DND-41 (cell line): ENCODE measurements at regions not wholly inside any gene's neighbourhood (a gene's known extent, or its start where the extent isn't known, plus 50 kb on each side); places are given as distances from the start of the nearest gene placed in this dataset.

ENCODE experiments used
- CTCF ChIP-seq: IDR thresholded peaks from 2 replicates; pipeline ENCODE4 v1.5.1; 2012; ENCODE audit warnings: borderline replicate concordance, low read length, moderate library complexity, mild to moderate bottlenecking; ENCODE audit not compliant: poor library complexity, severe bottlenecking; ENCODE audit errors: extremely low read depth
- EZH2 ChIP-seq: IDR thresholded peaks from 3 replicates; pipeline ENCODE4 v1.6.1; 2012; ENCODE audit warnings: borderline replicate concordance, low read depth, mild to moderate bottlenecking, moderate library complexity, low read length, inconsistent platforms; ENCODE audit not compliant: severe bottlenecking

- TF ChIP-seq CTCF, result no peak
- TF ChIP-seq EZH2, result no peak
Measured at GRCh38 chr22:48431014-48431413, 1396.7 kb downstream of the BRD1 start.
